GM18517 (cell line): ENCODE measurements at regions not wholly inside any gene's neighbourhood (a gene's known extent, or its start where the extent isn't known, plus 50 kb on each side); places are given as distances from the start of the nearest gene placed in this dataset.

Source experiments
- ATAC-seq: cut with Tn5 transposase; IDR thresholded peaks from one replicate; pipeline ENCODE4 v1.9.1; 2021; ENCODE audit warnings: mild to moderate bottlenecking, moderate library complexity; ENCODE audit not compliant: unreplicated experiment

DNA sequence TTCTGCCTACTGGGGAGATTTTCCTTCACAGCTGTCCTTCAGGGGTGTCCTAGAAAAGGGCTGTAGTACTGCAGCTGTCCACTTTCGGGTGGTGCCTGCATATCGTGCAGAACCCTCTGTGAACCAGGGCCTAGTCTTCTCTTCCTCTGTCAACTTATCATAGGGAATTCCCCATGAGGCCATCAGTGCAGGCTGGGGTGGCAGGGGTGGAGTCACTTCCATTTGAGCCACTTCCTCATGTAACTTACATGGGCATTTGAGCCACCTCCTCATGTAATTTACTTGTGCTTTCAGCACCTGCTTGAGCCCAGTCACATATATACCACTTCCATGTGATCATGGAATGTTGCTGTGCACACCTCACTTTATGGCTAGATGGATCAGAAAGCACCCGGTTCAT, 742.0 kb upstream of the RGMB start:
- no peak for ATAC-seq

- ATAC-seq, result no peak
Measured at GRCh38 chr5:98031926-98032325, 741.5 kb upstream of the RGMB start.

DNA sequence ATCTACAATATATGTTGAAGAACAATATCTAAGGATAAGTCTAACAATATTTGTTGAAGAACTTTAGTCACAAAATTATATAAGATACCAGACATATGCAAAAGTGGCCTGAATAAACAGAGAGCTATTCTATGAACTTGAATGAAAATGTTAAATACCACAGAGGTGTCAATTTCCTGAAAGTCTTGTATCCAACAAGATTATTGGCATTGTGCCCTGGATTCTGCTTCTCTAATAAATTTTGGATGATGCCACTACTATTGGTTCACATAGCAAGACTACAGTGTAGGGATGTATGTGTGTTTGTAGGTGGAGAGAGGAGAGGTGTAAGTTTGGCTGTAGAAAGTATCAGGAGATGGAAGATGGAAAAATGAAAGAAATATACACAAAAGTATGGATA, 731.8 kb upstream of the RGMB start:
- ATAC-seq, result no peak

- ATAC-seq, result no peak
Measured at GRCh38 chr5:98042521-98042920, 730.9 kb upstream of the RGMB start.

DNA sequence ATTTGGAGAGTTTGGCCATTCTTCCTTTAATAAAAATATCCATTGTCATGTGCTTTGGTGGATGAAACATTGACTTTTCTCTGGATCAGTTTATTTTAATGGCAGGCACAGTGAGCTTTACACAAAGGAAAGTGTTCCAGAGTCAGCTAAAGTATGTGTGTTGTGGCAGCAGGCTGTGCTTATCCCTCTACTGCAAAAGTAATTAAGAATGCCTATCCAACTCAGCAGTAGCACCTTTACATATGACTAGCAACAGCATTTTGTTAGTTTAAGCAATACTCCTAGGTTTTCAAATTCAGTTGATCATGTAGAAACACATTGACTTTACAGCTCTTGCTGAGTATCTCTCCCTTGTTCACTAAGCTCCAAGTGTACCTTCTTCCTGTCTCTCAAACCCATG, 730.5 kb upstream of the RGMB start:
- no peak for ATAC-seq

DNA sequence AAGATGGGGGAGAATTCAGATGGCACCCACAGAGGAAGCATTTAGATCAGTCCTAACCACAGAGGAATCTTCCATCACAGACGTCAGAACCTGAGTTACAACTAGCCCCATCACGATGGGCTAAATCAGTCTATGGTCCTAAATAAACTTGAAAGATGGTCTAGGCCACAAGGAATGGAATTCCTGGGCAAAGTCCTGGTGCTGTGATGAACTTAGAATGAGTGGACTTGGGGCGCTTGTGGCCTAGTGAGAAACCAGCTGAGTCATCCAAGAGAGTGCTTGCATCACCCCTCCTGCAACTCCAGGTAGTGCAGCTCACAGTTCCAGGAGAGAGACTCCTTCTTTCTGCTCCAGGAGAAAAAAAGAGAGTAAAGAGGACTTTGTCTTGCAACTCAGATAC, 722.9 kb upstream of the RGMB start:
- no peak for ATAC-seq

GRCh38 chr5:98053170-98053569, 720.3 kb upstream of the RGMB start:
- no peak for ATAC-seq

GRCh38 chr5:98060148-98060547, 713.3 kb upstream of the RGMB start:
- no peak for ATAC-seq

DNA sequence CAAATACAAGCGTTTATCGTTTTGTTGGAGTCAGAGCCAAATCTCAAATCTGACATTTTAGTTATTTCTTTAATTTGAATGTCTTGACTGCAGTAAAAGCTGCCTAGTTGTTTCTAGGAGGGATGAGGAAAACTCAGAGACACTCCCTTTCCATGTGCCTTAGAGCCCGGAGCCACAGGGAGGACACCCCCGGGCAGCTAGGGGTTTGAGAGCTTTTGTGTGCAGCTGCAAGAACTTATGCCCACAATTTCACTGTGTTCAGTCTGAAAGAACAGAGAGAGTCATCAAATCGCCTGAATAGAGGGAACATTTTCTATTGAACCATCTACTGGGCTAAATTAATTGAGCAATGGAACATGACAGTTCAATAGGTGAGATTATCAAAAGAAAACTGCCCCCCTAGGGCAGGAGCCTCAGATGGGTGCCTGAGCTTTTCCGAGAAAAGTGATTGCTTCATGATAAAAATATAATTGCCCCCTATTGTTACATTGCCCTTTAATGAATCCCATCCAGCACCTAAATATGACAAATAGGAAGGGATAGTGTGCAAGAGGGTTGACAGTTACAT, 709.3 kb upstream of the RGMB start:
- ATAC-seq, result no peak

DNA sequence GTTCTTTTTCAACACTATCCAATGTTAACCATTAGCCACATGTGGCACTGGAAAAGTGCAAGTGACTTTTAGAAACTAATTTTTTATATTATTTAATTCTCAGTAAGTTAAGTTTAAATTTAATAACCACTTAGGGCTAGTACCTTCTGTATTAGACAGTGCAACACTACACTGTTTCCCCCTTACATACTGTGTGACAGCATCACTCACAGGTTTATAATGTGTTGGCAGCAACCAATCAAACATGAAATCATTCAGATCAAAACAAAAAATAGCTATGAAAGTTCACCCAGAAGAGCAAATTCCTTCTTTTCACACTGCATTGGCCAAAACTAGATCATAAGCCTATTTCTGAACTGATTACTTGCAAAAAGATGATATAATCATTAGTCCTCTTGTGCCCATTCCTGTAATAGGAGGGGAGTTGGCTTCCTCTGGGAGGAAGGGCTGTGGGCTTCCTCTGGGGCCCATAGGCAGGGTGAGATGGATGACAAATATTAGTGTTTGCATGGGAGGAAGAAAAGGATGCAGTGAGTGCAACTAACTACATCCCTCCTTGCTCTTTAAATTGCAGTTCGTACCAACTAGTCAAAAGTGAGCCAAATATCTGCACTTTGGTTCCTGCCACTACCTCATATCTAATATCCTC, 708.1 kb upstream of the RGMB start:
- no peak for ATAC-seq

DNA sequence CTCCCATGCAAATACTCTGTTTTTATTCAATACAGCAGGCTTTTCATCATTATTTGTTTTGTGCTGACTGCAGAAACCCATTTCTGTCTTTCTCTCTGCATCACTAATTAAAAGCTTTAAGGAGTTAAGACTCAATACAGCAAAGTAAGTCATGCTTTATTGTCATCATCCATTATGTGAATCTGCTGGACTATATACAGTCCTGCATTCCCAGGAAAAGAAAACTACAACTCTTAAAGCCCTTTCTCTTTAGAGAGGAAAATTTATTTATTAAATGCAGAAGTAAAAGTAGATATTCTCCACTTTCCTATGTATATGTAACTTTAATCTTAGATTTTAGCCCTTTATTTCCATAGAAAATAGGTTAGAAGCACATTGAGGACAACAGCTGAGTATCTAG, 706.6 kb upstream of the RGMB start:
- no peak for ATAC-seq

GRCh38 chr5:98069876-98070512, 703.5 kb upstream of the RGMB start:
- peak; percentile 81 for ATAC-seq

GRCh38 chr5:98072921-98073320, 700.5 kb upstream of the RGMB start:
- no peak for ATAC-seq

- no peak for ATAC-seq
Measured at GRCh38 chr5:98076501-98076900, 697.0 kb upstream of the RGMB start.

DNA sequence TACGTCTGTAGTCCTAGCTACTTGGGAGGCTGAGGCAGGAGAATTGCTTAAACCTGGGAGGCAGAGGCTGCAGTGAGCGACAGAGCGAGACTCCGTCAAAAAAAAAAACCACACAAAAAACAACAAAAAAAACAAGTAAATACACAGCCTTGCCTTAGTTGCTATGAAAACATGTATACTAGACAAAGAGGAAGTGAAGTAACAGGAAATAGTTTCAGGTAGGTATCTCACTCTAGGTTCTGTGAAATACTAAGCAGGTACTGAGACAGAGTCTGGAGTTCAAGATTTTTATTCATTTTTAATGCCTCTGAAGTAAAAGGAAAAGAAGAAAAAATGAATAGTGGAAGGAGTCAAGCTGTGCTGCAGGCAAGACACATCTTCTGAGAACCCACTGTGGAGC, 687.9 kb upstream of the RGMB start:
- ATAC-seq, result no peak

DNA sequence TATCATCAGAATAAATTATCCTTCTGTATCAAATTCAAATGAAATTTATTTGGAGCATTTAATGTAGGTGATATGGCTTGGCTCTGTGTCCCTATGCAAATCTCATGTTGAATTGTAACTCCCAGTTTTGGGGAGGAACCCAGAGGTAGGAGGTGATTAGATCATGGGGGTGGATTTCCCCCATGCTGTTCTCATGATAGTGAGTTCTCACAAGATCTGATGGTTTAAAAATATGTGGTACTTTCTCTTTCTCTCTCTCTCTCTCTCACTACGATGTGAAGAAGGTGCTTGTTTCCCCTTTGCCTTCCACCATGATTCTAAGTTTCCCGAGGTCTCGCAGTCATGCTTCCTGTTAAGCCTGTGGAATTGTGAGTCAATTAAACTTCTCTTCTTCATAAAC, 678.4 kb upstream of the RGMB start:
- ATAC-seq, result no peak

- ATAC-seq, result no peak
Measured at GRCh38 chr5:98096155-98096554, 677.3 kb upstream of the RGMB start.

- no peak for ATAC-seq
Measured at GRCh38 chr5:98099448-98100105, 673.9 kb upstream of the RGMB start.

DNA sequence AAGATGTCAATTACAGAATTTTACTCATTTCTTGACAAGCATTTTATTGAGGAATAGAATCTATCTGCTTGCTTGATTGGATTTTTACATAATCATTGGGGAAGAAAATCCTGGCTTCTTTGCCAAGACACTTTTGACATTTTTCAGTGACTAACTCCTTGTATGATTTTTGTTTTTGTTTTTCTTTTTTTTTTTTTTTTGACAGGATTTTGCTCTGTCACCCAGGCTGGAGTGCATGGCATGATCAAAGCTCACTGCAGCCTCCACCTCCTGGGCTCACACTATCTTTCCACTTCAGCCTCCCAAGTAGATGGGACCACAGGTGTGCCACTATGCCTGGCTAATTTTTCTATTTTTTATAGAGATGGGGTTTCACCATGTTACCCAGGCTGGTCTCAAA, 672.3 kb upstream of the RGMB start:
- ATAC-seq, result no peak

DNA sequence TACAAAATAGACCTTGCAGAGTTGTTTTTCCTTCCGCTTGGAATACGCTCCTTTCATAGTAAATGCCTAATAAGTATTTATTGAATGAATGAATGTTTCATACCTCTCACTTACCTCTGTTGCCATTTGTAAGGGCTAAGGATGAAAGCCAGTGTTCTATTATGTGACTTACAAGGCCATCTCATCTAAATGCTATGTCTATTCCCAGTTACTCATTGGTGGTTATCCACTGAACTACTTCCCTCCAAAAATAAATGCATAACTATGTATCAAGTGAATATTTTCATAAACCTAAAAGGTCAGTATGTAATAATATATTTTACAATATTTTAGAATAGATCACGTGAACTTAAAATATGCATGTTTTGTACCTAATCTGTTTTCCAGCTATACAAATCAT, 670.5 kb upstream of the RGMB start:
- ATAC-seq, result no peak

DNA sequence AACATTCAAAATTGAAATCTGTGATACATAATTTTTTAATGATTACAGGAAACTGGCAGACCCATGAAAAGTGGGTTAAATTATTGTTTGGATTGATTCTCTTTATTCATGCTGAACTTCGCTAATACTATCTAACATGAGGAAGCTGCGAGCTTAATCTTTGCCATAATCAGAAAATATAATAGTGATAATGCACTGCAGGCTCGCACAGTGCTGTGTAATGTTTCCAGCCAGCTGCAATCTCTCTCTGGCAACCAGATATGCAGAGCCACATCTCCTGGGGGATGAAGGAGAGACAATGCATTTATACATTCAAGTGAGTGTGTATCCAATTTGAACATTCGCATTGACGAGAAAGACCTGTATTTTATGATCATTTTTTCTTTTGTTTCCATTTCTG, 669.7 kb upstream of the RGMB start:
- ATAC-seq, result no peak
